ENCODE measurements at regions not wholly inside any gene's neighbourhood (a gene's known extent, or its start where the extent isn't known, plus 50 kb on each side); places are given as distances from the start of the nearest gene placed in this dataset.

- Histone ChIP-seq H3K9ac (ENCODE audit: insufficient read depth, low read depth, low read length) (no peak overlapping the region), H3K27ac (ENCODE audit: extremely low read length, insufficient read depth, low read length) (no peak overlapping the region), H3K4me2 (ENCODE audit: low read depth, low read length) (no peak overlapping the region), H2AFZ (ENCODE audit: low read length) (no peak overlapping the region), H3K9me3 (ENCODE audit: low read length) (no peaks in the 10 kb centered on the region), H3K27me3 (ENCODE audit: control insufficient read depth in 1 of 2, insufficient read depth in 2 of 2, low read length in 2 of 2) (no peaks in the 10 kb centered on the region), H3K4me3 (replicated peaks in 1 of 3; ENCODE audit: insufficient read depth in 1 of 3, low read depth in 2 of 3, low read length in 3 of 3) (no peak overlapping the region), H3K36me3 (replicated peaks in 1 of 2; ENCODE audit: control insufficient read depth in 1 of 2, insufficient read depth in 2 of 2, low read length in 2 of 2) (no peaks in the 10 kb centered on the region), H4K20me1 (ENCODE audit: insufficient read depth, low read length) (no peaks in the 10 kb centered on the region), H3K79me2 (ENCODE audit: insufficient read depth, low read length) (no peaks in the 10 kb centered on the region), H3K4me1 (ENCODE audit: insufficient read depth, low read length) (no peaks in the 10 kb centered on the region)
- WGBS (ENCODE audit: low lambda C conversion rate), result 34% methylated on average over 3 of the region's 3 CpGs
- no peak for TF ChIP-seq AGO2 (optimal IDR thresholded peaks at IDR 0.05; ENCODE audit: low read depth, low read length)
- no peak for TF ChIP-seq ETV6 (CRISPR knock-in tag; conservative IDR thresholded peaks at IDR 0.05)
- no peak for TF ChIP-seq FOSL1 (CRISPR knock-in tag; IDR thresholded peaks at IDR 0.05; ENCODE audit: borderline replicate concordance)
- no peak for TF ChIP-seq EED (CRISPR knock-in tag; IDR thresholded peaks at IDR 0.05)
- TF ChIP-seq NFRKB (IDR thresholded peaks at IDR 0.05), result no peak
- no peak for TF ChIP-seq ZNF484 (CRISPR knock-in tag; IDR thresholded peaks at IDR 0.05; ENCODE audit: borderline replicate concordance, low read depth)
- no peak for TF ChIP-seq ATM (IDR thresholded peaks at IDR 0.05; ENCODE audit: borderline replicate concordance)
- no peak for TF ChIP-seq ZC3H13 (CRISPR knock-in tag; IDR thresholded peaks at IDR 0.05)
- no peak for TF ChIP-seq ZNF33B (CRISPR knock-in tag; IDR thresholded peaks at IDR 0.05)
- TF ChIP-seq ZNF577 (CRISPR knock-in tag; IDR thresholded peaks at IDR 0.05; ENCODE audit: borderline replicate concordance, low read depth), result no peak
- TF ChIP-seq ZNF30 (CRISPR knock-in tag; IDR thresholded peaks at IDR 0.05), result no peak
- POLR2A ChIA-PET, result no interaction called here
- FAIRE-seq (no peak), ATAC-seq (no peak), DNase-seq (ENCODE audit: low spot score) (no peak)
- intact Hi-C loops (cut with micrococcal nuclease; ENCODE audit: unreplicated experiment) (no loop called here), in situ Hi-C loops (cut with HindIII; ENCODE audit: extremely low pct_ligation_motif_present, low pct_unique_long_range_greater_than_20kb) (no loop called here)
- BruUV-seq (replicated peaks), result no TSS peak
- CTCF ChIA-PET (ENCODE audit: low intra/inter-chr PET ratio, low total read pairs), result no interaction called here
Measured at GRCh38 chr4:63904201-63904600, 505.0 kb downstream of the TECRL start.

- intact Hi-C loops (cut with micrococcal nuclease; ENCODE audit: unreplicated experiment), result no loop called here
- POLR2A ChIA-PET, result no interaction called here
- Histone ChIP-seq H3K36me3 (replicated peaks in 1 of 2; ENCODE audit: control insufficient read depth in 1 of 2, insufficient read depth in 2 of 2, low read length in 2 of 2) (no peaks in the 10 kb centered on the region), H3K4me3 (replicated peaks in 1 of 3; ENCODE audit: insufficient read depth in 1 of 3, low read depth in 2 of 3, low read length in 3 of 3) (no peak overlapping the region), H3K4me2 (ENCODE audit: low read depth, low read length) (no peak overlapping the region), H3K9me3 (ENCODE audit: low read length) (no peaks in the 10 kb centered on the region), H4K20me1 (ENCODE audit: insufficient read depth, low read length) (no peaks in the 10 kb centered on the region), H3K9ac (ENCODE audit: insufficient read depth, low read depth, low read length) (no peak overlapping the region), H3K79me2 (ENCODE audit: insufficient read depth, low read length) (no peaks in the 10 kb centered on the region), H3K4me1 (ENCODE audit: insufficient read depth, low read length) (no peaks in the 10 kb centered on the region), H3K27ac (ENCODE audit: extremely low read length, insufficient read depth, low read length) (no peak overlapping the region), H3K27me3 (ENCODE audit: control insufficient read depth in 1 of 2, insufficient read depth in 2 of 2, low read length in 2 of 2) (no peaks in the 10 kb centered on the region), H2AFZ (ENCODE audit: low read length) (no peak overlapping the region)
- 0% methylated on average over 2 of the region's 2 CpGs for whole genome bisulfite sequencing (ENCODE audit: low lambda C conversion rate)
- ATAC-seq (no peak), FAIRE-seq (no peak), DNase-seq (ENCODE audit: low spot score) (no peak)
- in situ Hi-C loops (cut with HindIII; ENCODE audit: extremely low pct_ligation_motif_present, low pct_unique_long_range_greater_than_20kb), result no loop called here
- CTCF ChIA-PET (ENCODE audit: low intra/inter-chr PET ratio, low total read pairs), result no interaction called here
- no TSS peak for BruUV-seq (replicated peaks)
- TF ChIP-seq EP300 (IDR thresholded peaks at IDR 0.05; ENCODE audit: low read depth in 2 of 2, low read length in 2 of 2) (no peak), EP300 (CRISPR knock-in tag; IDR thresholded peaks at IDR 0.05; ENCODE audit: borderline replicate concordance) (no peak)
Measured at GRCh38 chr4:63901304-63901703, 507.9 kb downstream of the TECRL start.

Measured in HepG2 (cell line).